Fibroblast of pulmonary artery (primary cell): ENCODE measurements at regions not wholly inside any gene's neighbourhood (a gene's known extent, or its start where the extent isn't known, plus 50 kb on each side); places are given as distances from the start of the nearest gene placed in this dataset.

ENCODE experiments used
- DNase-seq: peaks from one replicate; pipeline ENCODE4 v3.0.0-alpha.2; 2010; ENCODE audit warnings: low read depth
- H3K4me3 ChIP-seq: replicated peaks from 2 replicates; pipeline ENCODE4 v1.5.1; 2011; ENCODE audit warnings: low read depth, mild to moderate bottlenecking, control low read depth, low read length, moderate library complexity
- TF ChIP-seq, protein P1 (sequence below): IDR thresholded peaks from 2 replicates; pipeline ENCODE4 v1.5.1; 2011; ENCODE audit warnings: mild to moderate bottlenecking, control low read depth, low read length, inconsistent platforms; ENCODE audit errors: missing control alignments

DNA sequence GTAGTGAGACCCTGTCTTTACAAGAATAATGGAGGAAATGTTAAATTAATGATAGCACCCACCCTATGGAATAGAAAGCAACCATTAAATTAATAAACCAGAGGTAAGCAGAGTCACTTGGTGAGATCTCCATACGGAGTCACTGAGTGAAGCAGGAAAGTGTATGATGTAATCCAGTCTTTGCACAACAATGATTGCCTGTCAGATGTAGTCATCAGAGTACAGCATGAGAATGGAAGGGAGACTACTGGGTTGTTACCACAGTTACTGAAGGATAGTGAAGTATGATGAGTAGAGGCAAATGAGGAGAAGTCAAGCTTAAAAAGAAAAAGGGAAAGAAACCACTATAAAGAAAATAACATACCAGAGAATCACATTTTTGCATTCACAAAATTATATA lies 371.9 kb upstream of the SHH start:
- no peak for DNase-seq
- TF ChIP-seq, protein P1, sequence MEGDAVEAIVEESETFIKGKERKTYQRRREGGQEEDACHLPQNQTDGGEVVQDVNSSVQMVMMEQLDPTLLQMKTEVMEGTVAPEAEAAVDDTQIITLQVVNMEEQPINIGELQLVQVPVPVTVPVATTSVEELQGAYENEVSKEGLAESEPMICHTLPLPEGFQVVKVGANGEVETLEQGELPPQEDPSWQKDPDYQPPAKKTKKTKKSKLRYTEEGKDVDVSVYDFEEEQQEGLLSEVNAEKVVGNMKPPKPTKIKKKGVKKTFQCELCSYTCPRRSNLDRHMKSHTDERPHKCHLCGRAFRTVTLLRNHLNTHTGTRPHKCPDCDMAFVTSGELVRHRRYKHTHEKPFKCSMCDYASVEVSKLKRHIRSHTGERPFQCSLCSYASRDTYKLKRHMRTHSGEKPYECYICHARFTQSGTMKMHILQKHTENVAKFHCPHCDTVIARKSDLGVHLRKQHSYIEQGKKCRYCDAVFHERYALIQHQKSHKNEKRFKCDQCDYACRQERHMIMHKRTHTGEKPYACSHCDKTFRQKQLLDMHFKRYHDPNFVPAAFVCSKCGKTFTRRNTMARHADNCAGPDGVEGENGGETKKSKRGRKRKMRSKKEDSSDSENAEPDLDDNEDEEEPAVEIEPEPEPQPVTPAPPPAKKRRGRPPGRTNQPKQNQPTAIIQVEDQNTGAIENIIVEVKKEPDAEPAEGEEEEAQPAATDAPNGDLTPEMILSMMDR = no peak
- H3K4me3 ChIP-seq = no peak overlapping the region

- DNase-seq = no peak
- H3K4me3 ChIP-seq = no peak overlapping the region
- TF ChIP-seq, protein P1 = no peak
These were observed 368.4 kb upstream of the SHH start for GRCh38 chr7:156180451-156181229.

GRCh38 chr7:156179872-156180390 lies 367.7 kb upstream of the SHH start:
- H3K4me3 ChIP-seq = no peak overlapping the region
- TF ChIP-seq, protein P1 = no peak
- no peak for DNase-seq

GRCh38 chr7:156178857-156179256 lies 366.6 kb upstream of the SHH start:
- TF ChIP-seq, protein P1 = no peak
- DNase-seq = no peak
- H3K4me3 ChIP-seq = no peak overlapping the region

DNA sequence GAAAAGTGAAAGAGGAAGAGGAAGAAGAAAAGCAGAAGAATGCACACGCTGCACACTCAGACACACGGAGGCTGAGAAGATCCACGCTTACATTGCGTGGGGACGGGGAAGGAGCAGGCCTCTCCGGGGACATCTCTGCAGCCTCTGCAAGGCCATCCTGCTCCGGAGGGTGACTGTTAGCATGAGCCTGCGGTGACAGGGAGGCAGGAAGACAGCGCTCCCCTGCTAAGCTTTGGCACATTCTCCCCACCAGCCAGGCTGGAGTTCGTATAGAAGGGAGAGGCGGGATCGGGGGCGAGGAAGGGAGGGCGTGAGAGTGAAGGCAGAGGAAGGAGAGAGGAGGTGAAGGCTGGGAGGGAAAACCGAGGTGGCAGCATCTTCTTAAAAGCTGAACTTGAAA lies 366.0 kb upstream of the SHH start:
- TF ChIP-seq, protein P1 = no peak
- DNase-seq = no peak
- H3K4me3 ChIP-seq = no peak overlapping the region

DNA sequence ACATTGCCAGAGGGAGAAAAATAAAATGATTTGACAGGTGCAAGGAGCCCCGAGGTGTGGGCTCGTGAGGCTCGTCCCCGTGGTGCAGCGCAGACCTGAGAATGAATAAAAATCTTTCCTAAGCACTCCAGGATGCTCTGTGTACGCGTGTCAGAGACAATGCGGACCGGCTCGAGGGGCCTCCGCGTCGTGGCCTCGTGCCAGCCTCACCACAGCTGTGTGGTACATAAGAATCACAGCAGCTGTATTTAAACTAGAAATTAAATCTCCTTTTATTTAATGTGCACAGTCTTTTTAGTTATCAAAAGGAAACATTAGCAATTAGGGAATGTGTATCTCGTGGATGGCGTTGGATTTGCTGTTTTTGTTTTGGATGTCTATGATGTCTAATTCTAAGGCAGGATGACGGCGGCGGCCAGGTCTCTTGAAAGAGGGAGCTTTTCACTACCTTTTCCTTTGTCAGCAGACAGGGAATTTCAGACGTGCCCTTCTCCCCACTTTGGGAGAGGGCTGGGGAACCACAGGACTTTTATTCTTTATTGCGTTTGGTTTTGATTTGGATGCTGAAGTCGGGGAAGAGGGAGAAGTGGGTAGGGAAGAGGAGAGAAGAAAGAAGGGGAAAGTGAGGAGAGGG lies 365.3 kb upstream of the SHH start:
- TF ChIP-seq, protein P1 = no peak
- no peak for DNase-seq
- H3K4me3 ChIP-seq = no peak overlapping the region
